Left ventricle myocardium inferior (tissue), 1 donor: ENCODE measurements at regions not wholly inside any gene's neighbourhood (a gene's known extent, or its start where the extent isn't known, plus 50 kb on each side); places are given as distances from the start of the nearest gene placed in this dataset.

Experiments used
- DNase-seq: peaks from one replicate; pipeline ENCODE4 v3.0.0-alpha.2; 2020
- H3K27ac ChIP-seq: fragments of 200-600 bp; replicated peaks from 2 replicates; pipeline ENCODE4 v1.8.0; 2021
- H3K27me3 ChIP-seq: fragments of 200-600 bp; 2 replicates; pipeline ENCODE4 v1.8.0; 2021; ENCODE audit warnings: low read depth
- H3K36me3 ChIP-seq: fragments of 200-600 bp; 2 replicates; pipeline ENCODE4 v1.8.0; 2021
- H3K4me1 ChIP-seq: fragments of 200-600 bp; 2 replicates; pipeline ENCODE4 v1.8.0; 2021
- H3K4me3 ChIP-seq: fragments of 200-600 bp; 2 replicates; pipeline ENCODE4 v1.8.0; 2021; ENCODE audit warnings: mild to moderate bottlenecking, moderate library complexity
- H3K9me3 ChIP-seq: fragments of 200-600 bp; replicated peaks from 2 replicates; pipeline ENCODE4 v1.8.0; 2021
- intact Hi-C: fragments of 100-400 bp; cut with micrococcal nuclease; formaldehyde crosslinking; loops from one replicate; pipeline ENCODE4 v1.11.0; 2022
- TF ChIP-seq, protein P1 (sequence below): fragments of 200-600 bp; IDR thresholded peaks from 2 replicates; pipeline ENCODE4 v1.8.0; 2021; ENCODE audit warnings: antibody characterized with exemption, mild to moderate bottlenecking, borderline replicate concordance
- donor health status: DM: no; HTN: yes; CAD: no; lungs with severe emphysema.

DNA sequence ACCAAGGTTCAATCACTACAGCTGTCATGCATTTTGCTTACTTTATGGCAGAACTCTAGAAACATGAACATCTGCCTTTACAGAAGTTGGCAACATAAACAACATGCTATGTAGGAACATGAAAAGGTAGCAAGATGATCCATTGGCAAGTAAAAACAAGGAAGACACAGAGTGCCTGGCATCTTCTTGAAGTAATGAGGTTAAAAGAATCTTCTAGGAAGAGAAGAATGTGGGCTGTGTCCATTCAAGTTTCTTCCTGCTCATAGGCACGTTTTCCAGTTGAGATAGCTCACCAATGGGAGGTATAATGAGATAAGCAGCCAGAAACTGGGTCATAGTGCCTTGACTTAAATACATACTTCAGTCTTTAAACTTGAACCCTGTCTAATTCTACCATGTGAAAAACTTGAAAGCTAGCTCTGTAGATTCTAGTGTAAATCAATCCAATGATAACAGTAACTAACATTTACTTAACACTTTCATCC, 109.4 kb upstream of the PRLR start:
- intact Hi-C loops, result no loop called here
- no peaks in the 10 kb centered on the region for H3K36me3 ChIP-seq
- H3K4me1 ChIP-seq, result no peaks in the 10 kb centered on the region
- H3K27ac ChIP-seq, result no peak overlapping the region
- H3K4me3 ChIP-seq, result no peak overlapping the region
- TF ChIP-seq, protein P1, sequence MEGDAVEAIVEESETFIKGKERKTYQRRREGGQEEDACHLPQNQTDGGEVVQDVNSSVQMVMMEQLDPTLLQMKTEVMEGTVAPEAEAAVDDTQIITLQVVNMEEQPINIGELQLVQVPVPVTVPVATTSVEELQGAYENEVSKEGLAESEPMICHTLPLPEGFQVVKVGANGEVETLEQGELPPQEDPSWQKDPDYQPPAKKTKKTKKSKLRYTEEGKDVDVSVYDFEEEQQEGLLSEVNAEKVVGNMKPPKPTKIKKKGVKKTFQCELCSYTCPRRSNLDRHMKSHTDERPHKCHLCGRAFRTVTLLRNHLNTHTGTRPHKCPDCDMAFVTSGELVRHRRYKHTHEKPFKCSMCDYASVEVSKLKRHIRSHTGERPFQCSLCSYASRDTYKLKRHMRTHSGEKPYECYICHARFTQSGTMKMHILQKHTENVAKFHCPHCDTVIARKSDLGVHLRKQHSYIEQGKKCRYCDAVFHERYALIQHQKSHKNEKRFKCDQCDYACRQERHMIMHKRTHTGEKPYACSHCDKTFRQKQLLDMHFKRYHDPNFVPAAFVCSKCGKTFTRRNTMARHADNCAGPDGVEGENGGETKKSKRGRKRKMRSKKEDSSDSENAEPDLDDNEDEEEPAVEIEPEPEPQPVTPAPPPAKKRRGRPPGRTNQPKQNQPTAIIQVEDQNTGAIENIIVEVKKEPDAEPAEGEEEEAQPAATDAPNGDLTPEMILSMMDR, result no peak
- H3K9me3 ChIP-seq, result peaks cover 6% of the 10 kb centered on the region
- H3K27me3 ChIP-seq, result no peaks in the 10 kb centered on the region
- no peak for DNase-seq

DNA sequence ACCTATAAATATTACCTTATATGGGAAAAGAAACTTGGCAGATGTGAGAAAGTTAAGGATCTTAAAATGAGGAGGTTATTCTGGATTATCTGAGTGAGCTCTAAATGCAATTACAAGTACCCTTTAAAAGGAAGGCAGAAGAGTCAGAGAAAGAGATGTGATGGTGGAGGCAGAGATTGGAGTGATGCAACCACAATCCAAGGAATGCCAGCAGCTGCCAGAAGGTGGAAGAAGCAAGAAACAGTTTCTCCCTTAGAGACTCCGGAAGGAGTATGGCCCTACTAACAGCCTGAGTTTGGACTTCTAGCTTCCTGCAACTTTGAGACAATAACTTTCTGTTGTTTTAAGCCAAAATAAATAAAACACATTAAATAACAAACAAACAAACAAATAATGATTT, 108.7 kb upstream of the PRLR start:
- Histone ChIP-seq H3K36me3 (no peaks in the 10 kb centered on the region), H3K27me3 (no peaks in the 10 kb centered on the region), H3K27ac (no peak overlapping the region), H3K4me1 (no peaks in the 10 kb centered on the region), H3K9me3 (peaks cover 6% of the 10 kb centered on the region), H3K4me3 (no peak overlapping the region)
- DNase-seq, result no peak
- TF ChIP-seq, protein P1, result no peak
- intact Hi-C loops, result no loop called here

DNA sequence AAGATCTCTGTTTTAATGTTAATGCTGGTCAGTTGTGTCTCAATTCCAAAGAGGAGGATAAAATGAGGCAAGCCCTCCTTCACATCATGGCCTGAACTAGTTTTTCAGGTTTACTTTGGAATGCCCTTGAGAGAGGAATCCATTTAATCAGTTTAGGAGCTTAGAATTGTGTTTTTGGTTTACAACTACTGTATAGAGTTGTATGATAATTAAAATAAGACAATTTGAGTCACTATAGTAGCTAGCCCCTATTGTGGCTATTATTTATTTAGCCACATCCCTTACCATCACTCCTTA, 107.8 kb upstream of the PRLR start:
- Histone ChIP-seq H3K27me3 (no peaks in the 10 kb centered on the region), H3K27ac (no peak overlapping the region), H3K36me3 (no peaks in the 10 kb centered on the region), H3K4me3 (no peak overlapping the region), H3K4me1 (no peaks in the 10 kb centered on the region), H3K9me3 (peaks cover 6% of the 10 kb centered on the region)
- no peak for DNase-seq
- intact Hi-C loops, result no loop called here
- TF ChIP-seq, protein P1, result no peak

DNA sequence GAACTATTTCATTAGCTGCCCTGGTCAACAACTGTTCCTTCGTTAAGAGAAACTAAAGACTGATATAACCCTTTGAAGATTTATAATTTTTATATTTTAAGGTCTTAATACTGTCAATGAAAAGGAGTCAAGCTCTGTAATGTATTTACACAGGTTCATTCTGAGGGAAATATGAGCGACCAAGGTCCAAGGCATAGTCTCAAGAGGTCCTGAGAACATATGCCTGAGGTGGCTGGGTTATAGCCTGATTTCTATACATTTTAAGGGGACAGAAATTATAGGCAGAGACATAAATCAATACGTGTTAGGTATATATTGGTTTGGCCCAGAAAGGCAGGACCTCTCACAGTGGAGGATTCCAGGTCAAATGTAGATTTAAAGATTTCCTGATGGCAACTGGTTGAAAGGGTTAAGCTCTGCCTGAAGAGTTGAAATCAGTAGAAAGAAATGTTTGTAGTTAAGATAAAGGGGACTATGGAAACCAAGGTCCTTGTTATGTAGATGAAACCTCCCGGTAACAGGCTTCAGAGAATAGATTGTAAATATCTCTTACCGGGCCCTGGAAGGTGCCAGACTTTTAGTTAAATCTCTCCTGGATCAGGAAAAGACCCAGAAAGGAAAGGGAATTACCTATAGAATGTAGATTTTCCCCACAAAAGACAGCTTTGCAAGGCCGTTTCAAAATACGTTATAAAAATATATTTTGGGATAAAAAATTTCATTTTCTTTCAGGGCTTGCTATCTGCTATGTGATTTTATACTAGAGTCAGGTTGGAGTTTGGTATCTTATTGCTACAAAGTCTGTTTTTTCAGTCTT, 107.3 kb upstream of the PRLR start:
- no peaks in the 10 kb centered on the region for H3K27me3 ChIP-seq
- DNase-seq, result no peak
- TF ChIP-seq, protein P1, result no peak
- H3K4me3 ChIP-seq, result no peak overlapping the region
- H3K9me3 ChIP-seq, result peaks cover 6% of the 10 kb centered on the region
- H3K36me3 ChIP-seq, result no peaks in the 10 kb centered on the region
- H3K27ac ChIP-seq, result no peak overlapping the region
- intact Hi-C loops, result no loop called here
- H3K4me1 ChIP-seq, result no peaks in the 10 kb centered on the region

DNA sequence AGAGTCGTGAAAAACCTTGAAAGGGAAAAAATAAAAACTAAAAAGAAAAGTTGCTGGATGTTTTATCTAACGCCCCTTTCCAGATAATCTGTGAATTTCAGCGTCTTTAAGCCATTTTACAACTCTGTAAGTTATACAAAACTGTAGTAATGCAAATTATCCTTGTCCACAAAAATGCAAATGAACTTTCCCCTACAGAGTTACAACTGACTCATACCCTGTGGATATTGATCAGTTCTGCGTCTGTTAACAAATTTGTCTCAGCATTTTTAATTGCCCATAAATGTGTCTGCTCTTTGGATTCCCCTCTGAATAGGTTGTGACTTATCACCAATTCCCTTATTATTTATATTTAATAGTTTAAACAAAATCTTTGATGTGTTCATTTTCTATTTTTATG, 105.9 kb upstream of the PRLR start:
- no peaks in the 10 kb centered on the region for H3K27me3 ChIP-seq
- intact Hi-C loops, result no loop called here
- H3K36me3 ChIP-seq, result no peaks in the 10 kb centered on the region
- DNase-seq, result no peak
- no peak overlapping the region for H3K27ac ChIP-seq
- peaks cover 6% of the 10 kb centered on the region for H3K9me3 ChIP-seq
- no peaks in the 10 kb centered on the region for H3K4me1 ChIP-seq
- TF ChIP-seq, protein P1, result no peak
- H3K4me3 ChIP-seq, result no peak overlapping the region
